T47D (cell line): ENCODE measurements at regions not wholly inside any gene's neighbourhood (a gene's known extent, or its start where the extent isn't known, plus 50 kb on each side); places are given as distances from the start of the nearest gene placed in this dataset.
A peak's percentile ranks its signal among the peaks of the same experiment; 100 is the strongest.

Experiments
- DNase-seq, 2 experiments: peaks; one replicate each; pipeline versions ENCODE4 v3.0.0 to v3.0.0-alpha.2; 2011 to 2012; ENCODE audit warnings: low read depth in 1 of 2, low spot score in 1 of 2
- JUND ChIP-seq: IDR thresholded peaks from 2 replicates; pipeline ENCODE4 v1.6.1; 2012; ENCODE audit warnings: low read depth
- in situ Hi-C: cut with HindIII; loops from 2 replicates; pipeline ENCODE4 v1.10.0; 2016; ENCODE audit warnings: low sequenced_read_pairs, low pct_unique_long_range_greater_than_20kb

- no peak for DNase-seq
- in situ Hi-C loops, result no loop called here
Observed at GRCh38 chr12:30823764-30824163, 69.0 kb upstream of the CAPRIN2 start.

GRCh38 chr12:30823156-30823699, 68.5 kb upstream of the CAPRIN2 start:
- no peak for TF ChIP-seq JUND
- in situ Hi-C loops, result no loop called here
- no peak for DNase-seq

More at GRCh38 chr12:30823764-30824163, 69.0 kb upstream of the CAPRIN2 start:
- TF ChIP-seq JUND, result no peak

DNA sequence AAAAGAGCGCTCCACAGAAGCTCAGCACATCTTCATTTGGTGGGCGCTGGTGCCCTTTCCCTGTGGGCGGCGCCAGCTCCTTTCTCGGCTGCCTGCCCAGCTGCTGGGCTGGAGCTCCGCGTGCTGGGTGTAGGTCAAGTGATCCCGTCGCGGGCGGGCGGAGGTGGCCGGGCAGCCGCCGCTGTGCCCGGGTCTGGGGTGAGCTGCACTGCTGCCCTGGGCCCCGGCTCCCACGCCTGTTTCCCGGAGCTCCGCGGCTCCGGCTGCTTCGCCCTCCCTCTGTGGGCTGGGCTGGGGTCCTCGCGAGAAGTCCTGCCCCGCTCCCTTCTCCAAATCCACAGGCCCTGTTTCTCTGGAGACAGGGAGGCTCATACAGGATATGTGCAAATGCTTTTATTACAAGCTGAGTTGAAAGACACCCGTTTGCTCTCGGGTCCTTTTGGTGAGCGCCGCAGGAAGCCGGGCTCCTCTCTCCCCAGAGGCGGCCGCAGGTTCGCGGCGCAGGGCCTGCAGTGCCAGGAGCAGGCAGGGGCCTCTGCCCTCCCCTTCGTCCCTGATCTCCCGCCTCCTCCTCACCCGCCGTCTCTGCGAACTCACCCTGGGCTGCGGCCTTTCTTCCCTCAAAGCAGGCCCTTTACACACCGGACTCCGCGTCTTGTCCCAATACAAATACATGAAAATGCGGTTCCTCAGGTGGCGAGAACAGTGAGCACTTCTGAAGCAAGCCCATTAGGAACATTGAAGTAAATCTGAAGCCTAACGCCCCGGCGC, 67.8 kb upstream of the CAPRIN2 start:
- DNase-seq, result peak in 1 of 2 experiments; percentile 15
- no peak for TF ChIP-seq JUND
- in situ Hi-C loops, result no loop called here

GRCh38 chr12:30820406-30820946, 65.7 kb upstream of the CAPRIN2 start:
- peak in 1 of 2 experiments; percentile 23 for DNase-seq
- in situ Hi-C loops, result no loop called here
- no peak for TF ChIP-seq JUND

- in situ Hi-C loops, result no loop called here
- no peak for DNase-seq
- no peak for TF ChIP-seq JUND
Observed at GRCh38 chr12:30818562-30818961, 63.8 kb upstream of the CAPRIN2 start.

DNA sequence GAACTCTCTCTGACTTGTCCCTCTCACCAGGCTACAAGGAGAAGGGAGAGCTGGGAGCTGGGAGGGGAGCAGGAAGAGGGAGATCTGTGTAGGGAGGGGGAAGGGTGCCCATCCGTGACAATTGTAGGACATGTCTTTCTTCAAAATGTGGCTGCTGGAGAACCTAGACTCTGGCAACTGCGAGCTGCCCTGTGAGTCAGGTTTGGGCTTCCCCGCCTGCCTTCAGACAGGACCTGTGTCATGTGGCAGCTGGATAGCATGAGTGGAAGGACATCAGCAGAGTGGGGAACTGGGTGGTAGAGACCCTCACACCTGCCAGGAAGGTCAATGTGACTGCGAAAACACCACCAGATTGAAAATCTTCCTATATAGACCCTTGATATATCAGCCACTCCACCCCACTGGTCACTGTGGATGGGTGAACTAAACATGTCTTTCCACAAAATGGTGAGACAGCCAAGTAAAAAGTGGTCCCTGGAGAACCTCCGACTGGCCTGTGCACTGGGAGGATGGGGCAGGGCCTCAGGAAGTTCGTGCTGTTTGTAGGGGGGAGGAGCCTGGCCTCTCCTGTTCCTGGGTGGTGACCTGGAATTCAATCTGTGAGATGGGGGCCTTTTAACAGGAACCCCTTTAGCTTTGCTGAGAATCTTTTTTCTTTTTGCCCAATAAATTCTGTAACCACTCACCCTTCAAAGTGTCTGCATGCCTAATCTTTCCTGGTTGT, 62.2 kb upstream of the CAPRIN2 start:
- no peak for TF ChIP-seq JUND
- in situ Hi-C loops, result no loop called here
- DNase-seq, result no peak

DNA sequence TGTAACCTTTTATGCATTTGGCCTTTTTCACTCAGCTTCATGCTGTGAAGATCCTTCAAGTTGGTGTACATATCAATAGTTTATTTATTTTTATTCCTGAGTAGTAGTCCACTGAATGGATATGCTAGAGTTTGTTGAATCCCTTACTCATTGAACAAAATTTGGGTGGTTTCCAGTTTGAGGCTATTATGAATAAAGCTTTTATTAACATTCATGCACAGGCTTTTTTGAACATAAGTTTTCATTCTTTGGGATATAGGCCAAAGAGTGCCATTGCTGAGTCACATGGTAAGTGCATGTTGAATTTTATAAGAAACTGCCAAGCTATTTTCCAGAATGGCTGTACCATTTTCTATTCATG, 59.5 kb upstream of the CAPRIN2 start:
- in situ Hi-C loops, result no loop called here
- TF ChIP-seq JUND, result no peak

DNA sequence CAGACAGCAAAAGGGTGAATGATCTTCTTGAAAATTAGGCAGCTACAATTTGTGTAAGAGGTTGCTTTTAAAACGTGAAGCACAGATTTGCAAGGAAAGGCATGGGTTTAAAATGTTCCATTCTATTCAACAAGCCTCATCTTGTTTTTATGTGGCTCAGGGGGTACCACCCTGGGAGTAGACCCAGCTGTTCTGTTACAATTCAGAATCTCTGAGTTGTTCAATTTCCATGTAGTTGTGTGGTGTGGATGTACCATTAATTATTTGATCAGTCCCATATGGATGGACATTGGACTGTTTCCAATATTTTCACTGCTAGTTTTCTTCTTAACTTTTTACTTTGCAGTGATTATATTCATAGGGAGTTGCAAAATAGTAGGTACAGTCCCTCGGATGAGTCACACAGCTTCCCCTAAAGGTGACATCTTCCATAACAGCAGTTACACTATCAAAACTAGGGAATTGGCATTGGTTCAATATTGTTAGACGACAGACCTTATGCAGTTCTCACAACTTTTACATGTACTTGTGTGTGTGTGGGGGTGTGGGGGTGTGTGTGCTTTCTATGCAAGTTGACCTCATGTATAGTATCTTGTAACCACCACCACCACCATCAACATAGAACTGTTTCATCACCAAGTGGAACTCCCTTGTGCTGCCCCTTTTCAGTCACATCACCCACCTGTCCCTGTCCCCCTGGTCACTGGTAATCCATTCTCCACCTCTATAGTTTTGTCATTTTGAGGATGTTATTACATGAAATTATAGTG, 59.0 kb upstream of the CAPRIN2 start:
- in situ Hi-C loops, result no loop called here
- DNase-seq, result no peak
- TF ChIP-seq JUND, result no peak

More for the DNA sequence above, 59.5 kb upstream of the CAPRIN2 start:
- no peak for DNase-seq

DNA sequence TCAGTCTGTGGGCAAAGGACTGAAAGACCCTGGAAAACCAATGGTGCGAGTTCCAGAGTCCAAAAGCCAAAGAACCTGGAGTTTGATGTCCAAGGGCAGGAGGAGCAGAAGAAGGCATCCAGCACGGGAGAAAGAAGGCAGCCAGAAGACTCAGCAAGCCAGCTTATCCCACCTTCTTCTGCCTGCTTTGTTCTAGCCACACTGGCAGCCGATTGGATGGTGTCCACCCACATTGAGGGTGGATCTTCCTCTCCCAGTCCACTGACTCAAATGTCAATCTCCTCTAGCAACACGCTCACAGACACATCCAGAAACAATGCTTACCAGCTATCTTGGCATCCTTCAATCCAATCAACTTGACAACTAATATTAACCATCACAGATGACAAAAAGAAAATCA, 57.2 kb upstream of the CAPRIN2 start:
- DNase-seq, result no peak
- TF ChIP-seq JUND, result no peak
- in situ Hi-C loops, result no loop called here

DNA sequence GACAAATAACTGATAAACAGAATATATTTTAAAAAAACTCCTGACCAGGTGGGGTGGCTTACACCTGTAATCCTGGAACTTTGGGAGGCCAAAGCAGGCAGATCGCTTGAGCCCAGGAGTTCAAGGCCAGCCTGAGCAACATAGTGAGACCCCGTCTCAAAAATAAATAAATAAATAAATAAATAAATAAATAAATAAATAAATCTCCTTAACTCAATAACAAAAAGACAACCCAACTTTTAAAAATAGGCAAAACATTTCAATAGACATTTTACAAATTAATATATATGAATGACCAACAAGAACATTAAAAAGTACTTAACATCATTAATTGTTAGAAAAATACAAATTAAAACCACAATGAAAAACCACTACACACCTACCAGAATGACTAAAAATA, 56.2 kb upstream of the CAPRIN2 start:
- DNase-seq, result no peak
- in situ Hi-C loops, result no loop called here
- TF ChIP-seq JUND, result no peak

DNA sequence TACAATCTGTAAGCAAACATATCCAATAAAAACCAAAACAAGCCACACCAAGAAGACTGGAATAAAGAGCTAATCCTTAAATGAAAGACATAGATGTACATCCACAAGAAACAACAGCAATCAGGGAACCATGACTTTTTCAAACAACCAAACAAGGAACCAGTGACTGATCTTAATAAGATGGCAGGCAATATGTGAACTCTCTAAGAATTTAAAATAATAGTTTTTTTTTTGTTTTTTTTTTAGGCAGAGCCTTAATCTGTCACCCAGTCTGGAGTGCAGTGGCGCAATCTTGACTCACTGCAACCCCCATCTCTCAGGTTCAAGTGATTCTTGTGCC, 52.9 kb upstream of the CAPRIN2 start:
- TF ChIP-seq JUND, result no peak
- in situ Hi-C loops, result no loop called here
- no peak for DNase-seq

- in situ Hi-C loops, result no loop called here
- TF ChIP-seq JUND, result no peak
- DNase-seq, result peak; percentile 46 to 89
Observed at GRCh38 chr12:30806989-30807694, 52.4 kb upstream of the CAPRIN2 start.
